AG09309 (cell line): ENCODE measurements at regions not wholly inside any gene's neighbourhood (a gene's known extent, or its start where the extent isn't known, plus 50 kb on each side); places are given as distances from the start of the nearest gene placed in this dataset.

Experiments used
- DNase-seq: peaks from one replicate; pipeline ENCODE4 v3.0.0-alpha.2; 2010; ENCODE audit warnings: low read depth
- H3K4me3 ChIP-seq: 2 replicates; pipeline ENCODE4 v1.5.1; 2011; ENCODE audit warnings: mild to moderate bottlenecking, low read depth, low read length, moderate library complexity; ENCODE audit not compliant: control insufficient read depth
- CTCF ChIP-seq: IDR thresholded peaks from 2 replicates; pipeline ENCODE4 v1.5.1; 2011; ENCODE audit warnings: mild to moderate bottlenecking, low read depth, low read length, inconsistent platforms; ENCODE audit not compliant: insufficient read depth, control insufficient read depth; ENCODE audit errors: missing control alignments

GRCh38 chr3:153602801-153603200, 440.8 kb downstream of the RAP2B start:
- no peak for TF ChIP-seq CTCF
- H3K4me3 ChIP-seq = no peak overlapping the region
- DNase-seq = no peak

GRCh38 chr3:153614140-153614539, 452.1 kb downstream of the RAP2B start:
- peak; percentile 38 for DNase-seq
- H3K4me3 ChIP-seq = no peak overlapping the region
- no peak for TF ChIP-seq CTCF

- peak; percentile 87 for DNase-seq
Observed at GRCh38 chr3:153614563-153614962, 452.5 kb downstream of the RAP2B start.

GRCh38 chr3:153615863-153616262, 453.8 kb downstream of the RAP2B start:
- H3K4me3 ChIP-seq = no peak overlapping the region
- no peak for TF ChIP-seq CTCF
- no peak for DNase-seq

More at GRCh38 chr3:153614563-153614962, 452.5 kb downstream of the RAP2B start:
- H3K4me3 ChIP-seq = no peak overlapping the region
- TF ChIP-seq CTCF = no peak

- no peak for DNase-seq
- no peak for TF ChIP-seq CTCF
- no peak overlapping the region for H3K4me3 ChIP-seq
Observed at GRCh38 chr3:153617463-153617862, 455.4 kb downstream of the RAP2B start.

- DNase-seq = no peak
- no peak overlapping the region for H3K4me3 ChIP-seq
- TF ChIP-seq CTCF = no peak
Observed at GRCh38 chr3:153618176-153618575, 456.1 kb downstream of the RAP2B start.

GRCh38 chr3:153619268-153619667, 457.2 kb downstream of the RAP2B start:
- no peak for TF ChIP-seq CTCF
- H3K4me3 ChIP-seq = no peak overlapping the region
- DNase-seq = no peak
